ENCODE measurements at regions not wholly inside any gene's neighbourhood (a gene's known extent, or its start where the extent isn't known, plus 50 kb on each side); places are given as distances from the start of the nearest gene placed in this dataset.

- DNase-seq (ENCODE audit: low read depth, low spot score): no peak
Measured at GRCh38 chr10:4588824-4589223, 237.2 kb upstream of the AKR1E2 start.

DNA sequence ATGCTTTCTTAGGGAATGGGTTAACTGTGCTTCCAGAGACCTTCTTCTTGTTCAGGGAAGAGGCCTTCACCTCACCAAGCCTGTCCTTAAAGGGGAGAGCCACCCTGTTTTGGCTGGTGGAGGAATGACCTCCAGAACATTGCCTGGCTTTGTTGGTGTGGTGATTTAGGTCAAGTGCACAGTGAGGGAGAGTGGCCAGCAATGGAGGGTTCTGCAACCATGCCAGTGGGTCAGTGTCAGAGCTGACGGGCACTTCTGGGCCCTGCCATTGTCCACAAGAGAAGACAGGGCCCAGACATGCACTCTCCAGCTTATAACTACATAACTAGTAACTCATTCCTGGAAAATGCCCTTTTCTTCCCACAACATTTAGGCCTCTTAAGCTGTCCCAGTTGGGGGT is 238.5 kb upstream of the AKR1E2 start:
- no peak for DNase-seq (ENCODE audit: low read depth, low spot score)

GRCh38 chr10:4586776-4587175 is 239.2 kb upstream of the AKR1E2 start:
- DNase-seq (ENCODE audit: low read depth, low spot score): no peak

GRCh38 chr10:4581929-4582328 is 244.1 kb upstream of the AKR1E2 start:
- DNase-seq (ENCODE audit: low read depth, low spot score): no peak

- no peak for DNase-seq (ENCODE audit: low read depth, low spot score)
Measured at GRCh38 chr10:4579844-4580243, 246.2 kb upstream of the AKR1E2 start.

GRCh38 chr10:4576206-4576605 is 249.8 kb upstream of the AKR1E2 start:
- DNase-seq (ENCODE audit: low read depth, low spot score): no peak

DNA sequence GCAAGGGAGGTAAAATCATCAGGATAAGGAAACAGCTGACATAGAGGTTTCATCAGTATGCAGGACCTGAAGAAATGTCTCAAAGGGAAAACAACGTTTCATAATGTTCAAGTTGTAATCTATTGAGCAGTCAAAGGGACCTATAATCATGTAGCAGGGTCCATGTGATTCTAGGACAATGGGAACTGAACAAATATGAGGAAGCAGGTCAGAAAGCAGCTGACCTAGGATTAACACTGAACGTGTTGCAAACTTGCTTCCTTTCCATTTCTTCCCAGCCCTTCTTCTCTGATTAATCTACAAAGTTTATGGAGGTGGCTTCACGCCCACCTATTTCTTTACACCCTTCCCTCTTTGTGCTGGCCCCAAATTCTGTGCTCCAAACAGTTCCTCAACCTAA is 256.9 kb upstream of the AKR1E2 start:
- DNase-seq (ENCODE audit: low read depth, low spot score): no peak

DNA sequence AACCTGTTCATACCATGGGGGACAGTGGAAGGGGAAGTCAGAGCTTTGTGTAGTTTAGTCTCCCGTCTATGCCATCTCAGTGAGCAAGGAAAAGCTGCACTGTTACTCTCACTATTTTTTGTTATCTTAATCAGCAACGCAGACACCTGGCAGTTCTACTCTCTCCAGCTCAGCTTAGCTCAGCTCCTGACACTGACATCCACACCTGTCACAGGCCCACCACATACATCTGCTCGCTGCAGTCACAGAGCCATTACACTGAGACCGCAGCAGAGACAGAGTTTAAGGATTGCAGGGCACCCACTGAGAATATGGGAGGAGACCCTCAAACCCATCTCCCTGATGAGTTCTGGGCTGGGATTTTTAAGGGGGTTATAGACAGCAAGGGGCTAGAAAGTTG is 257.3 kb upstream of the AKR1E2 start:
- DNase-seq (ENCODE audit: low read depth, low spot score): no peak

- DNase-seq (ENCODE audit: low read depth, low spot score): no peak
Measured at GRCh38 chr10:4568086-4568485, 257.9 kb upstream of the AKR1E2 start.

GRCh38 chr10:4567637-4568036 is 258.4 kb upstream of the AKR1E2 start:
- DNase-seq (ENCODE audit: low read depth, low spot score): no peak

DNA sequence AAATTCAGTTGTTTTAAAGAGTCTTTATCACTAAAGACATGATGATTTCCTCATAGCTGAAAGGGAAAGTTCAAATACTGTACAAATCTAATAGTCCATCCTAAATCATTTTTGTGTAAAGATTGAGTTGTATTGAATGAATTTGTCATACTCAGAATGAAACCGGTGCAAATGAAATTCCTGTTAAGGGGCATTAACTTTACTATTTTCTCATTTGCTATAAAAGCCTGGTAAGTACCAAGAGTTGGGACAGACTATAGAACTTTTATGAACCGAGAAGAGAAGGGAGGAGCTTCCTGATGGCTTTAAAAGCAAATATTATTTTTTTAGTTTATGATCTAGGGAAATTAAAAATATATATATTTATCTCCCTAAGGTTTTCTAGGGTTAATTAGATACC is 260.0 kb upstream of the AKR1E2 start:
- no peak for DNase-seq (ENCODE audit: low read depth, low spot score)

DNA sequence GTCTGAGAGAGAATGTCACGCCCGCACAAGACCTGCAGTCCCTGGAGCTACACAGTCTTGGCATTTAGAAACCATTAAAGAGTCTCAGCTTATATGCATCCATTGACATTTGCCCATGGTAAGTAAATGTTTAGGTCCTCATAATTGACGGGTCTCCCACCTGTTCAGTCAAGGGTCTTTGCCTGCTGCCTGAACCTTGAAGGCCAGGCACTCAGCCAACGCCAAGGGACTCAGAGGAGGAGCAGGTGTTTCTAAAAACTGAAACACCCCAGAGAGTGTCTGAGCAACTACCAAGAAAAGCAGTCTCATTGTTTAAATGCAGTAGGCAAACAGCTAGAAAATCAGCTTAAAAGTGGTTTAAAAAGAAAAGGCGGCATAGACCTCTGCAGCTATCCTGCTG is 264.7 kb upstream of the AKR1E2 start:
- DNase-seq (ENCODE audit: low read depth, low spot score): no peak

- no peak for DNase-seq (ENCODE audit: low read depth, low spot score)
Measured at GRCh38 chr10:4557469-4557868, 268.5 kb upstream of the AKR1E2 start.

DNA sequence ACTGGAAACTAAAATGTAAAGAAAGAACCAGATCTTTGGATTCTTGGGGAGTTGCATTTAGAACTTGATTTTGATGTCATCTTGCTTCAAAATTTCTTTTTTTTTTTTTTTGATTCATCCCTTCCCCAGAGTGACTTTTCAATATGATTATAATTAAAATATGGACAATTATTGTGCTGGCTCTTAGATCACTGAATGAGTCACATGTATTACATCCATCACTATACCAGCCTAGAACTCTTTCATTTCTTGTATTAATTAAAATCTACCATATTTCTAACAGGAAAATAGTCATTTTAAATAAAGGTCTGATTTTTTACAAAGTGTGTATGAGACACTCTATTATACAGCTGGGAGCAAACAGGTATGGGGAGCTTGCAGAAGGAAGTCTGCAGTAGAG is 269.5 kb upstream of the AKR1E2 start:
- DNase-seq (ENCODE audit: low read depth, low spot score): no peak

GRCh38 chr10:4555920-4556319 is 270.1 kb upstream of the AKR1E2 start:
- DNase-seq (ENCODE audit: low read depth, low spot score): no peak

- DNase-seq (ENCODE audit: low read depth, low spot score): no peak
Measured at GRCh38 chr10:4549139-4549653, 276.8 kb upstream of the AKR1E2 start.

DNA sequence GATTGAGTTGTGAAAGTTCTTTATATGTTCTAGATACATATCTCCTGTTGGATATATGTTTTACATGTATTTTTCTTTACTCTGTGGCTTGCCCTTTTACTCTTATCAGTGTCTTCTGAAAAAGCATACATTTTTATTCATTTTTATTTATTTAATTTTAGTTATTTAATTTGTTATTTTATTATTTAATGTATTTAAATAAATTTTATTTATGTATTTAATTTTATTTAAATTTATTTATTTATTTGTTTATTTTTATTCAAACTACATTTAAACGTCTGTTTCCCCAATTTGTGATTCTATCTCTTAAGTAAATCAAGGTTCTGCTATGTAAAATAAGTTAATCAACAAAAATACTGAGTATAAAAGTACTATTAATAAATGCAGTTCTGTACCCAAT is 279.1 kb upstream of the AKR1E2 start:
- no peak for DNase-seq (ENCODE audit: low read depth, low spot score)

GRCh38 chr10:4546500-4546899 is 279.5 kb upstream of the AKR1E2 start:
- no peak for DNase-seq (ENCODE audit: low read depth, low spot score)

GRCh38 chr10:4545062-4545461 is 280.9 kb upstream of the AKR1E2 start:
- DNase-seq (ENCODE audit: low read depth, low spot score): no peak

DNA sequence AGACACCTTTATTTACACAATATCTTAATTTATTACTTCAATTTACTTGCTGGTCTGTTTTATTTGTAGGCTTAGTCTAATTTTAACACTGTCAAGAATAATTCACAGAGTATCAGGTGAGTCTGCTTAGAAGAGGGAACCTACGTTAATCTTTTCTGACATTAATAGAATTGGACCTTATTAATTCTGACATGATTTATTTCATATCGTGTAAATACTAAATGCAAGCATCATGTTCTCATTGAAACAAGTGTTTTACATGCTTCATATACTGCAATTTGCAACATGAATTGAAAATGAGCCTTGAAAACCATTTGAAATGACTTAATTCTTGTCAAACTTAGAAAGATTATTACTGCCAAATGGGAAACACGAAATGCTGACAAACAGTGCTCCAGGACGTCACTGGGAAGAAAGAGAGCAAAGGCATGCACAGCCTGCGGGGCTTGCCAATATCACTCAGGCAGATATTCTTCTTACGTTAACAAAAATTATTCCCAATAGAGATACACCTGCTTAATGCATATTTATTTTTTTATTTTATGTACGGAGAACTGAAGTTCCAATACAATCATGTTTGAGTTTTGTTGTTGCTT is 282.0 kb upstream of the AKR1E2 start:
- DNase-seq (ENCODE audit: low read depth, low spot score): no peak

- DNase-seq (ENCODE audit: low read depth, low spot score): peak; percentile 92
Measured at GRCh38 chr10:4541292-4541691, 284.7 kb upstream of the AKR1E2 start.

- DNase-seq (ENCODE audit: low read depth, low spot score): no peak
Measured at GRCh38 chr10:4538016-4538415, 288.0 kb upstream of the AKR1E2 start.

- DNase-seq (ENCODE audit: low read depth, low spot score): no peak
Measured at GRCh38 chr10:4535521-4535920, 290.5 kb upstream of the AKR1E2 start.

GRCh38 chr10:4533621-4534020 is 292.4 kb upstream of the AKR1E2 start:
- no peak for DNase-seq (ENCODE audit: low read depth, low spot score)

Measured in pulmonary artery endothelial cell (primary cell).